ENCODE measurements at regions not wholly inside any gene's neighbourhood (a gene's known extent, or its start where the extent isn't known, plus 50 kb on each side); places are given as distances from the start of the nearest gene placed in this dataset.

DNA sequence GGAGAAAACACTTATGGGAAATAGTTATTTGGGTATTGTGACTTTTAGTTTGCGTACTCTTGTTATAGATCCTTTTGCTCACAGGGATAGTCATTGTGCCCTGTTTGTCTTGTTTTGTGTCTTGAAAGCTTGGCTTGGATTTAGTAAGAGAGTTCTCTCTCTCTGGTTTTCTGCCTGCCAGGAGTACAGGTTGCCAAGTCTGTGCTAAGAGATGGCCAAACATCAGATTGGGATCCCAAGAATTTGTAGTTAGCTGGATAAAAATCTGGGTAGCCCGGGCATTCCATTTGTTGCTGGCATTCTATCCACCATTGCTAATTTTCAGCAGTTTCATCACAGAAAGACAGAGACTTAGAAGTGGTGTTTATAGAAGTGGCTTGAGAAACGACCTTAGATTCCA, 222.2 kb downstream of the NRIP1 start:
- TF ChIP-seq POLR2AphosphoS5 (IDR thresholded peaks at IDR 0.05; ENCODE audit: borderline replicate concordance, low read depth, low read length), result no peak
- TF ChIP-seq EZH2 (IDR thresholded peaks at IDR 0.05), result no peak
- TF ChIP-seq FOXP2 (optimal IDR thresholded peaks at IDR 0.05; ENCODE audit: control extremely low read depth, extremely low read length, insufficient read depth), result no peak
